ENCODE measurements at regions not wholly inside any gene's neighbourhood (a gene's known extent, or its start where the extent isn't known, plus 50 kb on each side); places are given as distances from the start of the nearest gene placed in this dataset.
"Not testable (repeated sequence)": the region's sequence is repeated elsewhere in the genome, so short reads cannot be mapped to it uniquely, and the experiment has no call there.

DNA sequence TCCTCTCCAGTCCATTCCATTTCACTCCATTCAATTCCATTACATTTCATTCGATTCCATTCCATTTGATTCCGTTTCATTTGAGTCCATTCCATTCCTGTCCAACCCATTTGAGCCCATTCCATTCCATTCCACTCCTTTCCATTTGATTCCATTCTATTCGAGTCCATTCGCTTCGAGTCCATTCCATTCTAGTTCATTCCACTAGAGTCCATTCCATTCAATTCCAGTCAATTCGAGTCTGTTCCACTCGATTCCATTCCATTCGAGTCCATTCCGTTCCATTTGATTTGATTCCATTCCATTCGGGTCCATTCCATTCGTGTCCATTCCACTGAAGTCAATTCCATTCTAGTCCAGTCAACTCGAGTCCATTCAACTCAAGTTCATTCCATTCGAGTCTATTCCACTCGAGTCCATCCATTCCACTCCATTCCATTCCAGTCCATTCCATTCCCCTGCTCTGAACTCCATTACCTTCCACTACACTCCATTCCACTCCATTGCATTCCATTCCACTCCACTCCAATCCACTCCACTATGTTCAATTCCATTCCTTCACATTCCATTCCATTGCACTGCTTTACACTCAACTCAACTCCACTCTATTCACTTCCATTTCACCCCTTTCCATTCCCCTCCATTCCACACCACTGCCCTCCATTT is 2569.4 kb upstream of the TPTE start:
- no peaks in the 10 kb centered on the region for H3K27me3 ChIP-seq
- peaks cover 92% of the 10 kb centered on the region for H3K9me3 ChIP-seq
- no peak overlapping the region for H3K27ac ChIP-seq
- H3K4me1 ChIP-seq = no peaks in the 10 kb centered on the region
- DNase-seq = no peak
- ATAC-seq = no peak
- no peaks in the 10 kb centered on the region for H3K36me3 ChIP-seq
- intact Hi-C loops (cut with DNase I) = no loop called here
- TF ChIP-seq, protein P1, sequence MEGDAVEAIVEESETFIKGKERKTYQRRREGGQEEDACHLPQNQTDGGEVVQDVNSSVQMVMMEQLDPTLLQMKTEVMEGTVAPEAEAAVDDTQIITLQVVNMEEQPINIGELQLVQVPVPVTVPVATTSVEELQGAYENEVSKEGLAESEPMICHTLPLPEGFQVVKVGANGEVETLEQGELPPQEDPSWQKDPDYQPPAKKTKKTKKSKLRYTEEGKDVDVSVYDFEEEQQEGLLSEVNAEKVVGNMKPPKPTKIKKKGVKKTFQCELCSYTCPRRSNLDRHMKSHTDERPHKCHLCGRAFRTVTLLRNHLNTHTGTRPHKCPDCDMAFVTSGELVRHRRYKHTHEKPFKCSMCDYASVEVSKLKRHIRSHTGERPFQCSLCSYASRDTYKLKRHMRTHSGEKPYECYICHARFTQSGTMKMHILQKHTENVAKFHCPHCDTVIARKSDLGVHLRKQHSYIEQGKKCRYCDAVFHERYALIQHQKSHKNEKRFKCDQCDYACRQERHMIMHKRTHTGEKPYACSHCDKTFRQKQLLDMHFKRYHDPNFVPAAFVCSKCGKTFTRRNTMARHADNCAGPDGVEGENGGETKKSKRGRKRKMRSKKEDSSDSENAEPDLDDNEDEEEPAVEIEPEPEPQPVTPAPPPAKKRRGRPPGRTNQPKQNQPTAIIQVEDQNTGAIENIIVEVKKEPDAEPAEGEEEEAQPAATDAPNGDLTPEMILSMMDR (IDR thresholded peaks at IDR 0.05) = no peak
- H3K4me3 ChIP-seq = no peak overlapping the region

DNA sequence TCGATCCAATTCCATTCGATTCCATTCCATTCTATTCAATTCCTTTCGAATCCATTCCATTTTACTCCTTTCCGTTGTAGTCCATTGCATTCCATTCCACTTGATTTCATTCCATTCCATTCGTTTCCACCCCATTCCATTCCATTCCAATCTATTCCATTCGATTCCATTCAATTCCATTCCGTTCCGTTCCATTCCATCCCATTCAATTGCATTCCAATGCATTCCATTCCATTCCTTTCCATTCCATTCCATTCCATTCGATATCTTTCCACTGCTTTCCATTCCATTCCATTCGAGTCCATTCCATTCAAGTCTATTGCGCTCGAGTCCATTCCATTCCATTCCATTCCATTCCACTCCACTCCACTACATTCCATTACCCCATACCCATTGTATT is 2568.7 kb upstream of the TPTE start:
- TF ChIP-seq, protein P1 (IDR thresholded peaks at IDR 0.05) = no peak

DNA sequence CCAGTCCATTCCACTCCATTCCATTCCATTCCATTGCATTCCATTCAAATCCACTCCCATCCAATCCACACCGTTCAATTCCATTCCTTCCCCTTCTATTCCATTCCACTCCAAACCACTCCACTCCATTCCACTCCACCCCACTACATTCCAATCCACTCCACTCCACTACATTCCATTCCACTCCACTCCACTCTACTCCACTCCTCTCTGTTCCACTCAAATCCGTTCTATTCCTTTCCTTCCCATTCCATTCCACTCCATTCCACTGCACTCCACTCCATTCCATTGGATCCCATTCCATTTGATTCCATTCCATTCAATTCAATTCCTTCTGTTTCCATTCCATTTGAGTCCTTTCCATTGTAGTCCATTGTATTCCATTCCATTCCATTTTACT is 2568.3 kb upstream of the TPTE start:
- ATAC-seq (peak; percentile 2), DNase-seq (no peak)
- TF ChIP-seq, protein P1 (IDR thresholded peaks at IDR 0.05) = no peak
- H3K4me3 ChIP-seq = no peak overlapping the region
- H3K27me3 ChIP-seq = no peaks in the 10 kb centered on the region
- no peaks in the 10 kb centered on the region for H3K36me3 ChIP-seq
- no peak overlapping the region for H3K27ac ChIP-seq
- intact Hi-C loops (cut with DNase I) = no loop called here
- peaks cover 86% of the 10 kb centered on the region for H3K9me3 ChIP-seq
- H3K4me1 ChIP-seq = no peaks in the 10 kb centered on the region

More for the DNA sequence above, 2568.7 kb upstream of the TPTE start:
- H3K4me3 ChIP-seq = no peak overlapping the region
- no peak for DNase-seq
- no peaks in the 10 kb centered on the region for H3K4me1 ChIP-seq
- no peak overlapping the region for H3K27ac ChIP-seq
- ATAC-seq = no peak
- no peaks in the 10 kb centered on the region for H3K27me3 ChIP-seq
- intact Hi-C loops (cut with DNase I) = no loop called here
- H3K9me3 ChIP-seq = peaks cover 86% of the 10 kb centered on the region
- no peaks in the 10 kb centered on the region for H3K36me3 ChIP-seq

DNA sequence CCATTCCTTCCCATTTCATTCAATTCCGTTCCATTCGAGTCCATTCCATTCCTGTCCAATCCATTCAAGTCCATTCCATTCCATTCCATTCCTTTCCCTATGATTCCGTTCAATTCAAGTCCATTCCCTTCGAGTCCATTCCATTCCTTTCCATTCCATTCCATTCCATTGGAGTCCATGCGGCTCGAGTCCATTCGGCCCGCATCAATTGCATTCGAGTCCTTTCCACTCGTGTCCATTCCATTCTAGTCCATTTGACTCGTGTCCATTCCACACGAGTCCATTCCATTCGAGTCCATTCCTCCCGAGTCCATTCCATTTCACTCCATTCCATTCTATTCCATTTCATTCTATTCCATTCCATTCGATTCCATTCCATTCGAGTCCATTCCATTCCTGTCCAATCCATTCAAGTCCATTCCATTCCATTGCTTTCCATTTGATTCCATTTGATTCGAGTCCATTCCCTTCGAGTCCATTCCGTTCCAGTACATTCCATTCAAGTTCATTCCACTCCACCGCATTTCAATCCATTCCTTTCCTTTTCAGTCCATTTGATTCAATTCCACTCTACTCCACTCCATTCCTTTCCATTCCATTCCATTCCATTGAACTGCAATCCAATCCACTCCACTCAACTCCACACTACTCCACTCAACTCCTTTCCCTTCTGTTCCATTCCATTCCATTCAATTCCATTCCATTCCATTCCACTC is 2565.9 kb upstream of the TPTE start:
- H3K4me1 ChIP-seq; H3K27ac ChIP-seq; H3K36me3 ChIP-seq; ATAC-seq; DNase-seq; H3K4me3 ChIP-seq; intact Hi-C loops (cut with DNase I); H3K27me3 ChIP-seq: not testable (repeated sequence)
- peaks cover 79% of the 10 kb centered on the region for H3K9me3 ChIP-seq

DNA sequence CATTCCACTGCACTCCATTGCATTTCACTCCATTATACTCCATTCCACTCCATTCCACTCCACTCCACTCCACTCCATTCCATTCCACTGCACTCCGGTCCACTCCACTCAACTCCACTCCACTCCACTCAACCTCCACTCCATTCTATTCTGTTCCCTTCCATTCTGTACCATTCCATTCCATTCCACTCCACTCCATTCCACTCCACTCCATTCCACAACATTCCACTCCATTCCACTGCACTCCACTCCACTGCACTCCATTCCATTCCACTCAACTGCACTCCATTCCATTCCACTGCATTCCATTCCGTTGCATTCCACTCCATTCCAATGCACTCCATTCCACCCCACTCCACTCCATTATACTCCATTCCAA is 2565.3 kb upstream of the TPTE start:
- H3K4me1 ChIP-seq; H3K36me3 ChIP-seq; intact Hi-C loops (cut with DNase I); H3K27ac ChIP-seq; DNase-seq; H3K4me3 ChIP-seq; H3K27me3 ChIP-seq: not testable (repeated sequence)
- peak; percentile 39 for ATAC-seq
- H3K9me3 ChIP-seq = peaks cover 78% of the 10 kb centered on the region

DNA sequence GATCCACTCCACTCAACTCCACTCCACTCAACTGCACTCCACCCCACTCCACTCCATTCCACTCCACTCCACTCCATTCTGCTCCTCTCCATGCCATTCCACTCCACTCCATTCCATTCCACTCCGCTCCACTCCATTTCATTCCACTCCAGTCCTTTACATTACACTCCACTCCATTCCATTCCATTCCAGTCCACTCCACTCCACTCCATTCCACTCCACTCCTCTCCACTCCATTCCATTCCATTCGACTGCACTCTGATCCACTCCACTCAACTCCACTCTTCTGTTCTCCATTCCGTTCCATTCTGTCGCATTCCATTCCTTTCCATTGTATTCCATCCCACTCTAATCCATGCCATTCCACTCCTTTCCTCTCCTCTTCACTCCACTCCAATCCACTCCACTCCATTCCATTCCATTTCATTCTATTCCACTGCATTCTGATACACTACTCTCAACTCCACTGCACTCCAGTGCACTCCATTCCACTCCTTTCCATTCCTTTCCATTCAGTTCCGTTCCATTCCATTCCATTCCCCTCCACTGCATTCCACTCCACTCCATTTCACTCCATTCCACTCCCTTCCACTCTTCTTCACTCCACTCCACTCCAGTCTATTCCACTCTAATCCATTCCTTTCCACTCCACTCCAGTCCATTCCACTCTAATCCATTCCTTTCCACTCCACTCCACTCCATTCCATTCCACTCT is 2564.2 kb upstream of the TPTE start:
- H3K4me1 ChIP-seq; H3K27me3 ChIP-seq; H3K4me3 ChIP-seq; H3K27ac ChIP-seq; DNase-seq; H3K36me3 ChIP-seq; intact Hi-C loops (cut with DNase I): not testable (repeated sequence)
- ATAC-seq = peak; percentile 41
- peaks cover 78% of the 10 kb centered on the region for H3K9me3 ChIP-seq

DNA sequence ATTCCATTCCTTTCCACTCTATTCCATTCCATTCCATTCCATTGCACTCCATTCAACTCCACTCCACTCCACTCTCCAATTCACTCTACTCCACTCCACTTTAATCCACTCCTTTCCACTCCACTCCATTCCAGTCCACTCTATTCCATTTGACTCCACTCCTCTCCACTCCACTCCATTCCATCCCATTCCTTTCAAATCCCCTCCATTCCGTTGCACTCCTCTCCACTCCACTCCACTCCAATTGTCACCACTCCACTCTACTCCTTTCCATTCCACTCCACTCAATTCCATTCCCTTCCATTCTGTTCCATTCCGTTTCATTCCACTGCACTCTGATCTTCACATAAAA is 2563.7 kb upstream of the TPTE start:
- no peak overlapping the region for H3K27ac ChIP-seq
- no peaks in the 10 kb centered on the region for H3K27me3 ChIP-seq
- H3K4me3 ChIP-seq = no peak overlapping the region
- peaks cover 76% of the 10 kb centered on the region for H3K9me3 ChIP-seq
- ATAC-seq (peak; percentile 52), DNase-seq (no peak)
- H3K4me1 ChIP-seq = no peaks in the 10 kb centered on the region
- H3K36me3 ChIP-seq = no peaks in the 10 kb centered on the region
- intact Hi-C loops (cut with DNase I) = no loop called here
- TF ChIP-seq, protein P1 (IDR thresholded peaks at IDR 0.05) = no peak
